HG03432 (cell line): ENCODE measurements at regions not wholly inside any gene's neighbourhood (a gene's known extent, or its start where the extent isn't known, plus 50 kb on each side); places are given as distances from the start of the nearest gene placed in this dataset.
A peak's percentile ranks its signal among the peaks of the same experiment; 100 is the strongest.

Source experiments
- ATAC-seq: cut with Tn5 transposase; IDR thresholded peaks from one replicate; pipeline ENCODE4 v1.9.1; 2021; ENCODE audit warnings: mild to moderate bottlenecking, moderate library complexity; ENCODE audit not compliant: unreplicated experiment

DNA sequence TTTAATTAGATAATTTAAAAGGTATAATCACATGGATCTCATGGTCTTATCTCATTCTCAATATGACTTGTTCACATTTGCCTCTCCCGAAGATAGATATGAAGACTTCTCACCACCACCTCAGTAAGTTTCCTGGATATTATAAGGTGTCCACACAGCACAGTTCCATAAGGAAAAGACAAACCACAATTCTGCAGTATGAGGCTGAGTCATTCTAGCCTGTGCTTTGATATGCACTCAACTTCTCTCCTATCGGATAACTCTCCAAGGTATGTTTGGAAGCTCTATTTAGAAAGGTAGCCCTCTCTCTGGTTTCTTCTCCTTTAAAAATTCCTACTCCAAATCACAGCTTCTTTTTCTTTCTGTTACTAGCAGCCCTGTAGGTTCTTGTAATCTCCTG, 612.8 kb downstream of the ZPLD1 start:
- ATAC-seq: no peak

DNA sequence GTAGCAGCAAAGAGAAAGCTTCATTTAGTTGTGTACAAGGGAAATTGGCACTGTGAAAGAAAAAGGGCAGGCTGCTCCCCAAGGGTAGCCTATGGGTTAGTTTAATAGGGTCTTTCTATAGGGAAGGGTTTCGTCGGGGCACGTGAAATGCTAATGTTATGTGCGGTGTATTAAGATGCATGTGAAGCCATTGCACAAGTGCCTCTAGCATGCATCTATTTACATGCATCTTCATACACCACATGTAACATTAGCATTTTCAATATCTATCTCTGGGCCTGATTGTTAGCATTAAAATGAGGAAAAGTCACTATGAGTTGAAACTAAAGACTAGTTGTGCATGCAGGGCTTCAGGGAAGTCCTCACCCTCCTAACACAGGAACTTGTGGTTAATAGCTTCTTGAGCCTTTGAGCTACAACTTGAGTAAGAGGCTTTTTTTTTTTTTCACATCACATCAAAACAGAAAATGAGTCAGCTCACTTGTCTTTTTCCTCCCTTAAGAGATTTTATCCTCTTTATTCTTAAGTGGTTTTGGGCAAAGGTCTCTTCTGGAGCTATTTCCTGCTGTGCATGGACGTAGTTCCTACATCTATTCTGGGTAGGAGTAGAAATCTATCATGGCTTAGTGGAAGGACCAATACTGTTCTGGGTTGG, 613.4 kb downstream of the ZPLD1 start:
- ATAC-seq: peak; percentile 68

DNA sequence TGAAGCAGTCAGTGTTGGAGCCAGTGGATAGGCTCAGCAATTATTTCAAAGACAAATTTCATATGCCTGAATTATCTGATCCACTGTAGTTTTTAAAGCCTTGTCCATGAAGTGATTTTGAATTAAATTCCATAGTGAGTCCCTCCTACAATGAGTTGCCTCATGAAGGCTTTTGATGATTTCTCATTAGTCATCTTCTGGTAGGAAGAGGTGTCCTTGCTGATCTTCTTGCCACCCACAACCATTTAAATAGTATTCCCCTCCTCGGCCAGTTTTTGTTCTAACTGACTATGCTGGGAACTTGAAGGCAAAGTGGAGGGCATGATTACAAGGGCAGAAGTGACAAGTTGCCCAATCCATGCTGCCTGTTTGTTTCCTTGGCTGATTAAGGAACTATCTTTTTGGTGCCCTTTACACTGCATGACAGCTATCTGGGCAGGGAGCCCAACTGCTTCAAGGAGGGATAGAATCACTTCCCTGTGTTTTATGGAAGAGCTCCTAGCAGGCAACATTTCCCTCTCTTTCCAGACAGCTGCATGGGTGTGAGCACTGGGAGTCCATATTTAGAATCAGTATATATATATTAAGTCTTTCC, 617.5 kb downstream of the ZPLD1 start:
- ATAC-seq: no peak

DNA sequence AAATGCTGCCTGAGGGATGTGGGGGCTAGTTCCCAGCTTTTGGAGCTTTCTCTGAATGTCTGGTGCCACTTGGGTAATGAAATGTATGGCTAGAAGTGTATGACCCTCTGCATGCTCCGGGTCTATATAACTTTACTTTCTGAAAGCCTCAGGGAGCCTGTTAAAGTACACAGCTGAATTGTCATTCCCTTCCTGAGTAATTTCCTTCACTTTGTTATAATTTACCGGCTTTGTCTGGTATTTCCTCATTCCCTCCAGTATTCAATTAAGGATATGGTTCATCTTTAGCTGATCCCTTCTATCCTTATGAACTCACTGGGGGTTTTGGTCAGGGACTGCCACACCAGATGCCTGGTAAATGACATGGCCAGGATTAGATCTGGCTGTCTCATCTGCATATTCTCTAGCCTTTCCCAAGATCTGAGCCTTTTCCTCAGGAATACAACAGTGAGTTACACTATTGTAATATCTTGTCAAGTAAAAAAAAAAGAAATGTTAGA, 620.3 kb downstream of the ZPLD1 start:
- ATAC-seq: no peak

DNA sequence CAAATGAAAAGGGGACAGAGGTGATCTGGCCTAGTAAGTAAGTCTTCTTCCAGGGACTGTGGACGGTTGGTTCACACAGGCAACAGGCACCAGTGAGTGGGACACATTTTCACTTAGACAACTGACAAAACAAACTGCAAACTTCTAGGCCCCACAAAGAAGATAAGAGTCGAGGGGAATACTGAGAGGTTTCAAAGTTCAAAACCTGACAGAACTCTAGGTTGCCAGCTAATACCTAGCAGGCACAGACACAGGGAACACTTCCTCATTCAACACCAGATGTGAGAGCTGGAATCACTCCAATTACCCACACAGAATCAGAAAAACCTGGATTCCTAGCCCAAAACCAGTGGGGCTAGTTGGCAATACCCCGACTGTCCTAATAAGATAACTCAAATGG, 621.7 kb downstream of the ZPLD1 start:
- peak; percentile 48 for ATAC-seq

DNA sequence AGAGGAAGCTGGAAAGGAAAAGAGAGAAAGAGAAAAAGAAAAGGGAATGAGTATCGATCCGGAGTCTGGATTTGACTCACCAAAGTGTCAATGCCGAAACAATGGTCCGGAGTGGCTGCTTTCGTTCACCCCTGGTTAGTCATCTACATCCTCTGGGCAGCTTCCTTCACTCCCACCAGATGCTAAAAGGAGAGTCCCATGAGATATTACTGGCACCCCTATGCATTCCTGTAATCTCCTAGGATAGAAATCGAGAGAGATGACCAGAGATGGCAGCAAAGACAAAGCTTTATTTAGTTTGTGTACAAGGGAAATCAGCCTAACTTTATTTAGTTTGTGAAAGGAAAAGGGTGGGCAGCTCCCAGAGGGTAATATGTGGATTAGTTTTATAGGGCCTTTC, 622.2 kb downstream of the ZPLD1 start:
- ATAC-seq: no peak

DNA sequence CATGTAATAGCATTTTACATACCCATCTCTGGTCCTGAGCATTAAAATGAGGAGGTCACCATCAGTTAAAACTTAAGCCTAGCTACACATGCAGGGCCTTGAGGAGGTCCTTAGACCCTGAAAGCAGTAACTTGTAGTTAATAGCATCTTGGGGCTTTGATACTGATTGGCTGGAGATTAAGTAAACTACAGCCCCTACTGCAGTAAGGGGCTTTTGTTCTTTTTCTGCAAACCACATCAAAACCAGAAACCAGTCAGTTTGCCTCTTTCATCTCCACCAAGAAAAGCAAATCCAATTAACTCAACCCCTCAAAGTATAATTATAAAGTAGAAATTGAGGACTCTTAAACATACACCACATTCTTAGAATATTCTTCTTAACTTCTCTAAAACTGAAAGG, 622.7 kb downstream of the ZPLD1 start:
- ATAC-seq: no peak

DNA sequence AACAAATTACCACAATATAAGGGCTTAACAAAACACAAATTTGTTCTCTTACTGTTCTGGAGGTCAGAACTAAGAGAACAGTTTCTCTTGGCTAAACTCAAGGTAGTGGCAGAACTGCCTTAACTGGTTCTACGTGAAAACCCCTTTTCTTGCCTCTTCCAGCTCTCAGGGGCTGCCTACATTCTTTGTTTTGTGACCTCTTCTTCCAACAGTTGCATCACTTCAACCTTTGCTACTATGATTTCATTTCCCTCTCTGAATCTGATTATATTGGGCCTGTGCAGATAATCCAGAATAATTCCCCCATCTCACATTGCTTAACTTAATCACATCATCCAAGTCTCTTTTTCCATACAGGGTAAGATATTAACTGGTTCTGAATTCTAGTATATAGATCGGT, 624.6 kb downstream of the ZPLD1 start:
- ATAC-seq: no peak

DNA sequence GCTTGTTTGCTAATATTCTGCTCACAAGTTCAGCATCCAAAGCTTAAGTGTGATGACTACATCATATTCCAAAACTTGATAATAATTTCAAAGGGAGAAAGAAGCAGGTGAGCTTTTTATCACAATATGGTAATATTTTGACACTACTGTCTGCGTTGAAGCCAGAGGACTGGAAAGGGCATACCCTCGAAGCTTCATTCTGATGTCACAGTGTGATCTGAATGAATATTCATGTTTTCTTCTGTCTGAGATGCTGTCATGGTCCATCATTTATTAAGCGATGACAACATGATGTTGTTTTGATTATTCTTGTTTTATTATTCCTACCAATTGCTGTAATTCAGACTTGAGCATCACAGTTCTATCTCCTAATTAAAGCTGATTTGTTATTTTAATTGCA, 625.4 kb downstream of the ZPLD1 start:
- ATAC-seq: no peak

DNA sequence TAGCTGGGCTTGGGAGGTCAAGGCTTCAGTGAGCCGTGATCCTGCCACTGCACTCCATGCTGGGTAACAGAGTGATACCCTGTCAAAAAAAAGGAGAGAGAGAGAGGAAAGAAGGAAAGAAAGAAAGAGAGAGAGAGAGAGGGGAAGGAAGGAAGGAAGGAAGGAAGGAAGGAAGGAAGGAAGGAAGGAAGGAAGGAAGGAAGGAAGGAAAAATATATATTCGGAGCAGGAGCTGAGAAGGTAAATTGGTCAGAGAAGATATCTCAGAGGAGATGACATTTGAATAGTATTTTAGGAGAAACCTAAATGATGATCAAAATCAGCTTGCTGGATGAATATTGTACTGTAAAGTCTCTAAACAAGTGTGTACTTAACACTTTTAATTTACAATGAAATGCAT, 633.1 kb downstream of the ZPLD1 start:
- no peak for ATAC-seq

DNA sequence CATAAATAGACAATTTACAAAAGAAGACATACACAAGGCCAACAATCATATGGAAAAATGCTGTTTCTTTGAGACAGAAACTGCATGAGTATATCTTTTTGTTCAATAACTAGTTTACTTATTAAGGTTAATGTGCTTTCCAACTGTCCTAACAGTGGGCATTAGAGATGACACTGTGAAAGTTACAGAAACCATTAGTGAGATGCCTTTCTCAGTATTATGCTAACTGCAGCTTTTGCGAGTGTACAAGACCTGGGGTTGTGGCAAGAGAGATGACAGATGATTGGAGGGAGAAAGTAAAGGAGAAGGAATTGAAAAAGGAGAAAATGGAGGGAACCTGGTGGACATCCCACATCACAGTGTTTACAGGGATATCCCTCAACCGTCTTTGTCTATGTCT, 640.5 kb downstream of the ZPLD1 start:
- no peak for ATAC-seq

DNA sequence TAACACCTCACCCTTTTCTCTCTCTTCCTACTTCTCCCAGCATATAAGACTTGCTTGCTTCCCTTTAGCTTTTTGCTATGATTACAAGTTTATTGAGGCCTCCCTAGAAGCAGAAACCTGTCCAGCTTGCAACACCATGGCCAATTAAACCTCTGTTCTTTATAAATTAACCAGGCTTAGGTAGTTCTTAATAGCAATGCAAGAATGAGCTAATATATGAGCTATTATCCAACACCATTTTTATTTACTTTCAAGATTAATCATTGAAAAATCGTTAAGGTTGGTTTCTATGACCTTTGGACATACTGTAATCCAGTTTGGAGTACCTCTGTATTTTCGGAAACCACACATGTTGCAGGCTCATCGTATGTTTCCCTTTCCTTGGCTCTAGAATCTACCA, 643.1 kb downstream of the ZPLD1 start:
- ATAC-seq: no peak

DNA sequence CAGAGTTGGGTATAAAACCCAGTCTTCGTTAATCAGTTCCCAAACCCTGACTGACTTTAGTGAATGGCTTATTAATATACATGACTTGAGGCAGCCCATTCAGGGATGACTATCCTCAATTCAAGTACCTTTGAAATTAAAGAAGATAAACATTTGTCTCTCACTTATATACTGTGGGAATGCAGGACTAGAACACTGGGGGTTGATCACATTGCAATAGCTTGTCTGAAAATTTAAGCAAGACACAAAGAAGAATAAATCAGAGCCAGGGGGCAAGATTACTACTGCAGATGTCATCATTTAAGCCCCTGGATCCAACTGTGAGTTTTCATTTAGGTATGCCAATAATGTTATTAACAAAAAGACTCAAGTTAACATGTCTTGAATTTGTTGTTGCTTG, 647.7 kb downstream of the ZPLD1 start:
- ATAC-seq: no peak

DNA sequence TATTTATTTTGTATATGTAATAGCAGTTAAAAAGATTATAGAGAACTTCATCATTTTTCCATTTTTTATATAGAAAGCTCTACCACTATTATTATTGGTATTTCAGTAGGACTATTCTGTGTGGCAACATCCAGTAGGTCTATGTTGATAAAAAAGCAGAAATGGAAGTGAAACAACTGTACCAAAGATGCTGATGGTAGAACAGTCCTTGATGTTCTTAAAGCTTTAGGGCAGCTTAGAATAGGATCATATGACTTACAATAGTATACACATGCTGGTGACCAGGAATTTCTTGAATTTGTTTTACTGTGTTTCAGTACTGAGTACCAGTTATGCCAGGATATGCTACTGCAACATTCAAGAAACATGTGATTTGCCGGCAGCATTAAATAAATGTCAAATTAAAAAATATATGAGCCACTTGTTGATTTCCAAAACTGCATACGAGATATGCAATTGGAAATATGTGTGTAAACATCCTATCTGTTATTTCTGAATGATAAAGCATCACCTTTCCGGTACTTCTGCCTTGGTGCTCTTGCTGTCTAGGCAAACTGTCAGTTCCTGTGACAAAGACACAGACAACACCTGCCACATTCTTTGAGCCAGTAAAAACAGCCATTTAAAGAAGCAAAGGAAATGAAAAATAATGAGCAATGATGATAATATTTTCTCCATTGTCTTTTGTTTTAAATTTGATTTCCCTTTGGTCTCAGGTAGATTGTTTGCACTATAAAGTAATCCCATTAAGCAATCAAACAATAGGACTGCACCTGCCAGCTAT, 649.2 kb downstream of the ZPLD1 start:
- ATAC-seq: no peak

DNA sequence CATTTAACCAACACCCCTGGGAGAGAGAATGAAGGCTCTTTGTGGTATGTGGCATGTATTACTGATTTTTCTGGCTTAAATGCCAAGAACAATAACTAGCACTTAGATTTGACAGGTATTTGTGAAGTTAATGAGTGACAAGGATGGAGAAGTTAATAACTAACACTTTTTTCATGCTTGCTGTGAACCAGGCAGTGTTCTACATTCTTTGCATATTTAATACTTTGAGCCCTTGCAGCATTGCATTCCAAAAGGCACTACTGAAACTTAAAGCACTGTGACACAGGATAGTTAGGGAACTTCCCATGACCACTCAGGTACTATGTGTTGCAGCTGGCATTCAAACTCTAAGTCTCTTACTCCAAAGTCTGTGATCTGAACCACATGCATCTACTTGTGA, 650.6 kb downstream of the ZPLD1 start:
- ATAC-seq: peak; percentile 77

DNA sequence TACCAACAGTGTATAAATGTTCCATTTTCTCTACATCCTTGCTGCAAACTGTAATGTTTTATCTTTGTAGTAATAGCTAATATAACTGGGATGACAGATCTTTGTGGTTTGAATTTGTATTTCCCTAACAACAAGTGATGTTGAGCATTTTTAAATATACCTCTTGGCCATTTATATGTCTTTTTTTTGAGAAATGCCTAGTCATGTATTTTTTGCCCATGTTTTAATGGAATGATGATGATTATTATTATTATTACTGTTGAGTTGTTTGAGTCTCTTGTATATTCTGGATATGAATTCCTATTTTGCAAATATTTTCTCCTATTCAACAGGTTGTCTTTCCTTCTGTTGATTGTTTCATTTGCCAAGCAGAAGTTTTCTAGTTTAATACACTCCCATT, 654.9 kb downstream of the ZPLD1 start:
- ATAC-seq: no peak

DNA sequence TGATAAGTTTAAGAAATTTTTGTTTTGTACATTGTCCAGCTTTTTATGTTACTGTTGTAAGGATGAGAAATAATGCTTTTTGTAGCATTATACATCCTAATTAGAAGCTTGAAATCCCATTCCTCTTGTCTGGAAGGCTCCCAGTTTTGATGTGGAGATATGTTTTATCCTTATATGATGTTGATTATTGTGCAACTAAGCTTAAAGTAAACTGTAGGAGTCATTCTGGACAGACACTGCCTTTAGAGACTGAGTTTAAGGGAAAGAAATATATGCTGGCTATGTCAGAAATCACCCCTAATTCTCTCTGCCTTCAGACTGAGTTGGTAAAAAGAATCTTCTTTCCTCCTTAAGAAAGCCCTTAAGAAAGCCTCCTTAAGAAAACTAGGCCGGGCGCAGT, 670.4 kb downstream of the ZPLD1 start:
- ATAC-seq: no peak

DNA sequence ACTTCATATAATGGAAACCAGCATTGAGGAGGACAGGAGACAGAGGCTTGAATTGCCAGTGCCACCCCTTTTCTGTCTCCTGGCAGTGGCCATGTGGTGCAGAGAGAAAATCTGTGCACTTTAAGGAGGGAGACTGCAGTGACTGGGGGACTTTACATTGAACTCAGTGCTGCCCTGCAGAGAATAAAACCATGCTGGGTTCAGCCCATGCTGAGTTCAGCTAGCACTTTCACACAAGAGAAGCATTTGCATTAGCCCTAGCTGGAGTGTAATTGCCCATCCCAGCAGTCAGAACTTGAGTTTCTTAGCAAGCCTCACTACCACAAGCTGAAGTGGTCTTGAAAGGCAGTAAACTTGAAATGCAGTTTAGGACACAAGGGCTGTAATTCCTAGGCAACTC, 677.5 kb downstream of the ZPLD1 start:
- no peak for ATAC-seq

DNA sequence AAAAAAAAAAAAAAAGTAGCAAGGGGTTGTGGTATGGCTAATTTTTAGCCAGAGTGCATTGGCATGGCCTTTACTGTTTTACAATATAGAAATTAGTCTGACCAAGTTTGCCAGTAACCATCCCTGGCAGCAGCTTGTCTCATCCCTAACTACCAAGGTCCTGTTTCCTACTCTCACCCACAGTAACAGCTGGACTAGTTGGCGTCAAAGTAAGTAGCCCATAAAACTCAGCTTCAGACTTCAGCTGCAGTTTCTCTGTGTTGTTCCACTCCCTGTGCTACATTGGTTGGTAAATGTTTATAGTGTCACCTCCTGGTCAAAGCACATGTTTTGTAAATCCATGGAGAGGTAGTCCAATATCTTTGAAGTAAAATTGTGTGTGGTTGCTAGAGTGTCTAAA, 691.3 kb downstream of the ZPLD1 start:
- peak; percentile 35 for ATAC-seq

DNA sequence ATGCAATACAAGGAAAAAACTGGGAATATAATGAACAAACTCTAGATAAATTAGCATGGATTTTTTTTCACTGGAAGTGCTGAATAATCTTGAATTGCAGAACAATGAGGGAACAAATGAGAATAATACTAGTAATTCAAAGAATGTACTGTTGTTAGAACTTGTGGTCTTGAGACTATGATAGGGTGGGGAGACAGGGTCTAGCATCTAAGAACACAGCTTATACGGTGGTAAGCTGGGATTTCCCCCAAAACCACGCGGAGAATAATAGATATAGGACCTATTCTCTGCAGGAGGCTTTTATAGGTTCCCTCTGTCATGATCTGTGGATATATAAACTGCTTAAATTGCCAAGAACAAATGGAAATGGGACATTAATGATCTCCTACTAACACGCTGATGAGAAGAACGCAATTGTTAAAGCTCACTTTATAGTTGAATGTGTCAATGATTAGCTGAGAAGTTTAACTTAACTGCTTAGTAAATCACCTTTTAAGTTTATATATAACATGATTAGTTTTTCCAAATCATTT, 692.3 kb downstream of the ZPLD1 start:
- ATAC-seq: peak; percentile 43

DNA sequence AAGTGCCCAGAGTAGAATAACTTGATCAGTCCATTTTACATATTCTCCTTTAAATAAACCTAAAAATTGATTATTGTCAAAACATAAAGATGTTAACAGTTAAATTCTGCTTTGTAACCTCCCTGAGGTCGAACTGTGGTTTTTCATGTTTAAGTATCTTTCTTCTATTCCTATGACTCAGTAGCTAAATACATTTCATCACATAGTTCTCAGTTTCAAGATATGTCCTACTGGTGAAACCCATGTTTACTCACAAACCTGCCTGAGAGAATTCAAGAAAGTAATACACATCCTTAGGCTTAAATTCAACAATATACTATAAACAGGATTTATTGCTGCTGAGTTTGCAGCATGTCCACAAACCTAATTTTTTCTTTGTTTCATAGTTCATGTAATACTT, 692.9 kb downstream of the ZPLD1 start:
- peak; percentile 94 for ATAC-seq
